ENCODE measurements at regions not wholly inside any gene's neighbourhood (a gene's known extent, or its start where the extent isn't known, plus 50 kb on each side); places are given as distances from the start of the nearest gene placed in this dataset.

- BruUV-seq (replicated peaks) = no TSS peak
- intact Hi-C loops (cut with micrococcal nuclease; ENCODE audit: unreplicated experiment) = no loop called here
- Mint-ChIP-seq H3K27me3 (ENCODE audit: unreplicated experiment) (no peaks in the 10 kb centered on the region), H3K27ac (ENCODE audit: unreplicated experiment) (no peak overlapping the region), H3K36me3 (ENCODE audit: insufficient read depth, unreplicated experiment) (no peaks in the 10 kb centered on the region), H3K4me1 (ENCODE audit: low read depth, unreplicated experiment) (peaks cover 24% of the 10 kb centered on the region), H3K9me3 (ENCODE audit: low read depth, unreplicated experiment) (peaks cover 2% of the 10 kb centered on the region), H3K4me3 (ENCODE audit: low read depth, unreplicated experiment) (no peak overlapping the region)
- no peak for TF ChIP-seq CTCF (IDR thresholded peaks at IDR 0.05; ENCODE audit: unreplicated experiment)
- DNase-seq = no peak
- CTCF ChIA-PET = no interaction called here
Measured at GRCh38 chr1:116825207-116825719, 71.0 kb downstream of the CD2 start.

- Mint-ChIP-seq H3K27me3 (ENCODE audit: unreplicated experiment) (no peaks in the 10 kb centered on the region), H3K4me3 (ENCODE audit: low read depth, unreplicated experiment) (no peak overlapping the region), H3K36me3 (ENCODE audit: insufficient read depth, unreplicated experiment) (no peaks in the 10 kb centered on the region), H3K4me1 (ENCODE audit: low read depth, unreplicated experiment) (peaks cover 24% of the 10 kb centered on the region), H3K27ac (ENCODE audit: unreplicated experiment) (no peak overlapping the region), H3K9me3 (ENCODE audit: low read depth, unreplicated experiment) (peaks cover 2% of the 10 kb centered on the region)
- intact Hi-C loops (cut with micrococcal nuclease; ENCODE audit: unreplicated experiment) = no loop called here
- DNase-seq = no peak
- no TSS peak for BruUV-seq (replicated peaks)
- TF ChIP-seq CTCF (IDR thresholded peaks at IDR 0.05; ENCODE audit: unreplicated experiment) = no peak
- CTCF ChIA-PET = no interaction called here
Measured at GRCh38 chr1:116825720-116826438, 71.6 kb downstream of the CD2 start.

GRCh38 chr1:116826818-116827606 lies 72.8 kb downstream of the CD2 start:
- no peak overlapping the region for H3K4me3 Mint-ChIP-seq (ENCODE audit: low read depth, unreplicated experiment)
- H3K36me3 Mint-ChIP-seq (ENCODE audit: insufficient read depth, unreplicated experiment) = no peaks in the 10 kb centered on the region
- CTCF ChIA-PET = no interaction called here
- H3K27me3 Mint-ChIP-seq (ENCODE audit: unreplicated experiment) = no peaks in the 10 kb centered on the region
- no TSS peak for BruUV-seq (replicated peaks)
- H3K4me1 Mint-ChIP-seq (ENCODE audit: low read depth, unreplicated experiment) = peaks cover 24% of the 10 kb centered on the region
- H3K27ac Mint-ChIP-seq (ENCODE audit: unreplicated experiment) = peak overlapping the region; percentile 67
- DNase-seq = peak; percentile 1
- intact Hi-C loops (cut with micrococcal nuclease; ENCODE audit: unreplicated experiment) = no loop called here
- TF ChIP-seq CTCF (IDR thresholded peaks at IDR 0.05; ENCODE audit: unreplicated experiment) = no peak
- peaks cover 2% of the 10 kb centered on the region for H3K9me3 Mint-ChIP-seq (ENCODE audit: low read depth, unreplicated experiment)

GRCh38 chr1:116827607-116828105 lies 73.4 kb downstream of the CD2 start:
- H3K27me3 Mint-ChIP-seq (ENCODE audit: unreplicated experiment) = no peaks in the 10 kb centered on the region
- no TSS peak for BruUV-seq (replicated peaks)
- CTCF ChIA-PET = no interaction called here
- no peak for TF ChIP-seq CTCF (IDR thresholded peaks at IDR 0.05; ENCODE audit: unreplicated experiment)
- no peak for DNase-seq
- peaks cover 2% of the 10 kb centered on the region for H3K9me3 Mint-ChIP-seq (ENCODE audit: low read depth, unreplicated experiment)
- H3K4me3 Mint-ChIP-seq (ENCODE audit: low read depth, unreplicated experiment) = no peak overlapping the region
- peak overlapping the region; percentile 67 for H3K27ac Mint-ChIP-seq (ENCODE audit: unreplicated experiment)
- intact Hi-C loops (cut with micrococcal nuclease; ENCODE audit: unreplicated experiment) = no loop called here
- no peaks in the 10 kb centered on the region for H3K36me3 Mint-ChIP-seq (ENCODE audit: insufficient read depth, unreplicated experiment)
- H3K4me1 Mint-ChIP-seq (ENCODE audit: low read depth, unreplicated experiment) = peaks cover 24% of the 10 kb centered on the region
